Mesothelial cell of epicardium (in vitro differentiated cells): ENCODE measurements at regions not wholly inside any gene's neighbourhood (a gene's known extent, or its start where the extent isn't known, plus 50 kb on each side); places are given as distances from the start of the nearest gene placed in this dataset.
"Not testable (repeated sequence)": the region's sequence is repeated elsewhere in the genome, so short reads cannot be mapped to it uniquely, and the experiment has no call there.

Experiments
- DNase-seq, 2 experiments: peaks; one replicate each; pipeline ENCODE4 v3.0.0; 2021; ENCODE audit warnings: low spot score in 2 of 2; ENCODE audit not compliant: unreplicated experiment in 2 of 2
- H3K27ac Mint-ChIP-seq: 2 replicates; pipeline ENCODE4 v1.8.0; 2021; ENCODE audit warnings: mixed read lengths
- H3K27me3 Mint-ChIP-seq: 2 replicates; pipeline ENCODE4 v1.8.0; 2021; ENCODE audit warnings: low read depth, mixed read lengths
- H3K36me3 Mint-ChIP-seq: 2 replicates; pipeline ENCODE4 v1.8.0; 2021; ENCODE audit warnings: mixed read lengths
- H3K4me1 Mint-ChIP-seq: 2 replicates; pipeline ENCODE4 v1.8.0; 2021; ENCODE audit warnings: mixed read lengths
- H3K4me3 Mint-ChIP-seq: 2 replicates; pipeline ENCODE4 v1.8.0; 2021; ENCODE audit warnings: mild to moderate bottlenecking, moderate library complexity, mixed read lengths
- H3K9me3 Mint-ChIP-seq: 2 replicates; pipeline ENCODE4 v1.8.0; 2021; ENCODE audit warnings: mixed read lengths
- TF ChIP-seq, protein P1 (sequence below): fragments of 200-600 bp; sonication (generic); IDR thresholded peaks from one replicate; pipeline ENCODE4 v1.5.0; 2021; ENCODE audit warnings: antibody characterized with exemption; ENCODE audit not compliant: unreplicated experiment

DNA sequence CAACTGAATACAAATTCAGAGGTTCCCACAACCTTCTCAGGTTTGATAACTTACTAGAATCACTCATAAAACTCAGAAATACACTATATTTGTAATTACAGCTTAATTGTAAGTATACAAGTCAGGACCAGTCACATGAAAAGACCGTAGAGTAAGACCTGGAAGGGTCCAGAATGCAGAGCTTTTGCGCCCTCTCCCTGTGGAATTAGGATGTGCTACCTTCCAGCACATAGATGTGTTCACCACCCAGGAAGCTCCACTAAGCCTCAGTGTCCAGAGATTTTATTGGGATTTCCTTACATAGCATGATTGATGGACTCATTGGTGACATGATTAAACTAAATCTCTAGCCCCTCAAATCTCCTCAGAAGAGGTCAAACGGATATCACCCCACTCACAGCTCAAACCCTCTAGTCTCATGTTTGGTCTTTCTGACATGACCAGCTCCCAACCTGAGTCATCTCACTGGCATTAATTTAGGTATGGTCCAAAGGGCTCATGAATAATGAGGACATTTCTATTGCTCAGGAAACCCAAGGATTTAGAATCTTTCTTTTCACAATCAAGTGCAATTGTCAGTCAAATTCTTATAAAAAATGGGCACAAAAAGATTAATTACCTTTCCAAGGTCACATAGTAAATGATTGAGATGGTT is 77.2 kb upstream of the UBASH3B start:
- no peaks in the 10 kb centered on the region for H3K27me3 Mint-ChIP-seq
- TF ChIP-seq, protein P1, sequence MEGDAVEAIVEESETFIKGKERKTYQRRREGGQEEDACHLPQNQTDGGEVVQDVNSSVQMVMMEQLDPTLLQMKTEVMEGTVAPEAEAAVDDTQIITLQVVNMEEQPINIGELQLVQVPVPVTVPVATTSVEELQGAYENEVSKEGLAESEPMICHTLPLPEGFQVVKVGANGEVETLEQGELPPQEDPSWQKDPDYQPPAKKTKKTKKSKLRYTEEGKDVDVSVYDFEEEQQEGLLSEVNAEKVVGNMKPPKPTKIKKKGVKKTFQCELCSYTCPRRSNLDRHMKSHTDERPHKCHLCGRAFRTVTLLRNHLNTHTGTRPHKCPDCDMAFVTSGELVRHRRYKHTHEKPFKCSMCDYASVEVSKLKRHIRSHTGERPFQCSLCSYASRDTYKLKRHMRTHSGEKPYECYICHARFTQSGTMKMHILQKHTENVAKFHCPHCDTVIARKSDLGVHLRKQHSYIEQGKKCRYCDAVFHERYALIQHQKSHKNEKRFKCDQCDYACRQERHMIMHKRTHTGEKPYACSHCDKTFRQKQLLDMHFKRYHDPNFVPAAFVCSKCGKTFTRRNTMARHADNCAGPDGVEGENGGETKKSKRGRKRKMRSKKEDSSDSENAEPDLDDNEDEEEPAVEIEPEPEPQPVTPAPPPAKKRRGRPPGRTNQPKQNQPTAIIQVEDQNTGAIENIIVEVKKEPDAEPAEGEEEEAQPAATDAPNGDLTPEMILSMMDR = no peak

DNA sequence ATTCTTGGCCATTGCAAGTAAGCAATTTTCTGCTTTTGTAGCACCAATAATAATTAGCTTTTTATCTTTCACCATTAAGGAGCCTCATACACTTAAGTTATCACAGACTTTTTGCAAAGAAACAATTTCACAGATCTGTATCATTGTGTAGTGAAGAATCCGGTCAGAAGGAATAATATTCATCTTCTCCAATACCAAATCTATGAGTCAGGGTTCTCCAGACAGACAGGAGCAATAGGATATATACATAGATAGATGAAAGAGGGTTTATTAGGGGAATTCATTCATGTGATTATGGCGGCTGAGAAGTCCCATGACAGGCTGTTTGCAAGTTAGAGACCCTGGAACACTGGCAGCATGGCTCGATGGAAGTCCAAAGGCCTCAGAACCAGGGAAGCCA is 82.9 kb upstream of the UBASH3B start:
- Mint-ChIP-seq H3K27me3 (peaks cover 3% of the 10 kb centered on the region), H3K36me3 (no peaks in the 10 kb centered on the region), H3K4me3 (no peak overlapping the region), H3K27ac (no peak overlapping the region), H3K4me1 (no peaks in the 10 kb centered on the region), H3K9me3 (peaks cover 4% of the 10 kb centered on the region)
- DNase-seq = no peak
- TF ChIP-seq, protein P1 = no peak

More for the DNA sequence above, 77.2 kb upstream of the UBASH3B start:
- H3K4me1 Mint-ChIP-seq = peaks cover 10% of the 10 kb centered on the region
- DNase-seq = no peak
- H3K27ac Mint-ChIP-seq = no peak overlapping the region
- peaks cover 16% of the 10 kb centered on the region for H3K9me3 Mint-ChIP-seq
- H3K36me3 Mint-ChIP-seq = no peaks in the 10 kb centered on the region
- H3K4me3 Mint-ChIP-seq = no peak overlapping the region

DNA sequence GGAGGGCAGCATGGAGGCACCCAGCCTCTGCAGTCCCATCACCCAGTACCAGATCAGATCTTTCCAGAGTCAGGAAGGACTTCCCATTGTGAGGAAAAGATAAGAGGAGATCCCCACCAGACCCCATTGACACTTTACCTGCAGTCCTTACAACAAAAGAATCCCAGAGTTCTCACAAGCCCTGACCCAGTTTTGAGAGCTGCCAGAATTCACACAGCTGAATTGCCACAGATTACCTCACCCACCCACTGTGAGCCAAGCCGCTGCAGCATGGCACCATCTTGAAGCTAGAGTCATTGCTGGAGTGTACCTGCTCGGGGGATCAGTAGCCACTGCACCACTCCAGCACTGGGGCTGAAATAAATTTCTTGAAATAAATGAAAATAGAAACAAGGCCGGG is 91.8 kb upstream of the UBASH3B start:
- DNase-seq = no peak
- H3K36me3 Mint-ChIP-seq = no peaks in the 10 kb centered on the region
- TF ChIP-seq, protein P1 = no peak
- no peak overlapping the region for H3K4me3 Mint-ChIP-seq
- no peaks in the 10 kb centered on the region for H3K4me1 Mint-ChIP-seq
- no peak overlapping the region for H3K27ac Mint-ChIP-seq
- peaks cover 12% of the 10 kb centered on the region for H3K27me3 Mint-ChIP-seq
- H3K9me3 Mint-ChIP-seq = peaks cover 12% of the 10 kb centered on the region

DNA sequence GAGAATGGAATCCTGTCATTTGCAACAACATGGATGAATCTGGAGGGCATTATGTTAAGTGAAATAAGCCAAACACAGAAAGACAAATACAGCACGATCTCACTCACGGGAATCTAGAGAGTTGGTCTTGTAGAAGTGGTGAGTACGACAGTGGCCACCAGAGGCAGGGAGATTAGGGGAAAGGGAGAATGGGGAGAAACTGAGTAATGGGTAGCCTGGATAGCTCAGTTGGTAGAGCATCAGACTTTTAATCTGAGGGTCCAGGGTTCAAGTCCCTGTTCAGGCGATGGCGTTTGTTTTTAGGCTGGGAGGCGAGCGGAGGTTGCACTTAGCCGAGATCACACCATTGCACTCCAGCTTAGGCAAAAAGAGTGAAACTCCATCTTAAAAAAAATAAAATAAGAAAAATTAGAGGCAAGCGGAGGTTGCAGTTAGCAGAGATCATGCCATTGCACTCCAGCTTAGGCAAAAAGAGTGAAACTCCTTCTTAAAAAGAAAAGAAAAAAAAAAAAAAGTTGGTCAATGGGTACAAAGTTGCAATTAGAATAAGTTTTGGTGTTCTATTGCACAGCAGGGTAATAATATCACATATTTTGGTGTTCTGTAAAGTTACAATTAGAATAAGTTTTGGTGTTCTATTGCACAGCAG is 95.7 kb upstream of the UBASH3B start:
- no peak overlapping the region for H3K27ac Mint-ChIP-seq
- peaks cover 5% of the 10 kb centered on the region for H3K4me1 Mint-ChIP-seq
- no peaks in the 10 kb centered on the region for H3K36me3 Mint-ChIP-seq
- DNase-seq = no peak
- H3K4me3 Mint-ChIP-seq = no peak overlapping the region
- TF ChIP-seq, protein P1 = no peak
- peaks cover 3% of the 10 kb centered on the region for H3K9me3 Mint-ChIP-seq
- peaks cover 7% of the 10 kb centered on the region for H3K27me3 Mint-ChIP-seq

DNA sequence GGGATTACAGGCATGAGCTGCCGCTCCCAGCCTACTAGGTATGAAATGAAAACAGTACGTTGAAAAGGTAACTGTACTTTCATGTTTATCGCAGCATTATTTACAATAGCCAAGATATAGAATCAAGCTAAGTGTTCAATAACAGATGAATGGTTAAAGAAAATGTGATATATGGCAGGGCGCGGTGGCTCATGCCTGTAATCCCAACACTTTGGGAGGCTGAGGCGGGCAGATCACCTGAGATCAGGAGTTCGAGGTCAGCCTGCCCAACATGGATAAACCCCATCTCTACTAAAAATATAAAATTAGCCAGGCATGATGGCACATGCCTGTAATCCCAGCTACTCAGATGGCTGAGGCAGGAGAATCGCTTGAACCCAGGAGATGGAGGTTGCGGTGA is 96.3 kb upstream of the UBASH3B start:
- H3K27ac Mint-ChIP-seq, H3K36me3 Mint-ChIP-seq, H3K9me3 Mint-ChIP-seq, H3K4me1 Mint-ChIP-seq, DNase-seq, H3K4me3 Mint-ChIP-seq, H3K27me3 Mint-ChIP-seq: not testable (repeated sequence)

DNA sequence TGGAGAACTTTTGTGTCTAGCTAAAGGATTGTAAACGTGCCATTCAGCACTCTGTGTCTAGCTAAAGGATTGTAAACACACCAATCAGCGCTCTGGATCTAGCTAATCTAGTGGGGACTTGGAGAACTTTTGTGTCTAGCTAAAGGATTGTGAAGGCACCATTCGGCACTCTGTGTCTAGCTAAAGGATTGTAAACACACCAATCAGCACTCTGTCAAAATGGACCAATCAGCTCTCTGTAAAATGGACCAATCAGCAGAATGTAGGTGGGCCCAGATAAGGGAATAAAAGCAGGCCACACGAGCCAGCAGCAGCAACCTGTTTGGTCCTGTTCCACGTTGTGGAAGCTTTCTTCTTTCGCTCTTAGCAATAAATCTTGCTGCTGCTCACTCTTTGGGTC is 98.4 kb upstream of the UBASH3B start:
- not testable (repeated sequence) for H3K27ac Mint-ChIP-seq, H3K27me3 Mint-ChIP-seq, DNase-seq, H3K36me3 Mint-ChIP-seq, H3K9me3 Mint-ChIP-seq, H3K4me1 Mint-ChIP-seq
- peak overlapping the region; percentile 53 for H3K4me3 Mint-ChIP-seq
